Activated naive CD8-positive, alpha-beta T cell treated with anti-CD3 and anti-CD28 coated beads, Interleukin-2, amount 10 ng/mL, durations not matched to agents 7 days and 5 days (primary cell): ENCODE measurements at regions not wholly inside any gene's neighbourhood (a gene's known extent, or its start where the extent isn't known, plus 50 kb on each side); places are given as distances from the start of the nearest gene placed in this dataset.

Experiments
- ATAC-seq: fragments of 150-1000 bp; cut with Tn5 transposase; one replicate; pipeline ENCODE4 v1.10.0; 2021; ENCODE audit warnings: low read depth, moderate library complexity
- POLR2A ChIA-PET: fragments of 350-600 bp; sonication (Branson Sonifier 250); formaldehyde crosslinking; loops from one replicate; lab custom pipeline; 2021; ENCODE audit warnings: antibody characterized with exemption; lab: Charles Lee
- DNase-seq: peaks from one replicate; pipeline ENCODE4 v3.0.0; 2021
- H3K27ac Mint-ChIP-seq: one replicate; pipeline ENCODE4 v1.8.0; 2022; ENCODE audit warnings: mild to moderate bottlenecking, mixed read lengths
- H3K27me3 Mint-ChIP-seq: one replicate; pipeline ENCODE4 v1.8.0; 2022; ENCODE audit warnings: mild to moderate bottlenecking, moderate library complexity, mixed read lengths
- H3K36me3 Mint-ChIP-seq: one replicate; pipeline ENCODE4 v1.8.0; 2021; ENCODE audit warnings: mild to moderate bottlenecking, mixed read lengths
- H3K4me1 Mint-ChIP-seq: one replicate; pipeline ENCODE4 v1.8.0; 2021; ENCODE audit warnings: mixed read lengths
- H3K4me3 Mint-ChIP-seq: one replicate; pipeline ENCODE4 v1.8.0; 2022; ENCODE audit warnings: mild to moderate bottlenecking, moderate library complexity, mixed read lengths
- H3K9me3 Mint-ChIP-seq: one replicate; pipeline ENCODE4 v1.8.0; 2021; ENCODE audit warnings: mixed read lengths

DNA sequence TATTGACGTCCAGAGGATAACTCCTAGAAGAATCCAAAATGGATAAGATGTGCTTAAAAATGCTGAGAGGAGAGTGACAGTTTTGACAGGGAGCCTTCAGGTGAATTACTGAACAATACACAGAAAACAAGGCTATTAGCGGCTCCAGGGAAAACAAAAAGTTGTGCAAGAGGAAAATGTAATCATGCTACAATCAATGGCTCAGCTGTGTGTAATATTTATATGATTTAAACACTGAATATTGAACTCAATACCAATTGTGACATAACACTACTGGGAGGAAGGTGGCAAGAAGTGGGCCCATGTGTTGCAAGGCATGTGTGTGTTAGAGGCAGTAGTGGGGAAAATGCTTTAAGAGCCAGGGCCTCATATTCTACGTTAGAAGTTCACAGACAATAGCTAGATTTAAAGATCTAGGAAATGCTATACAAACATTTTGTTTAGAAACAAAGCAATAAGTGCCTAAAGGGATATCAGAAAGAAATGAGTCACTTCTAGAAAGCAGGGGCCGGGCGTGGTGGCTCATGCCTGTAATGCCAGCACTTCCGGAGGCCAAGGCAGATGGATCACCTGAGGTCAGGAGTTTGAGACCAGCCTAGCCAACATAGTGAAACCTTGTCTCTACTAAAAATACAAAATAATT lies 253.2 kb upstream of the IRX5 start:
- Mint-ChIP-seq H3K36me3 (no peaks in the 10 kb centered on the region), H3K27ac (no peak overlapping the region), H3K4me3 (no peak overlapping the region), H3K4me1 (no peaks in the 10 kb centered on the region), H3K27me3 (no peaks in the 10 kb centered on the region), H3K9me3 (no peaks in the 10 kb centered on the region)
- POLR2A ChIA-PET = no interaction called here
- DNase-seq (no peak), ATAC-seq (no peak)

DNA sequence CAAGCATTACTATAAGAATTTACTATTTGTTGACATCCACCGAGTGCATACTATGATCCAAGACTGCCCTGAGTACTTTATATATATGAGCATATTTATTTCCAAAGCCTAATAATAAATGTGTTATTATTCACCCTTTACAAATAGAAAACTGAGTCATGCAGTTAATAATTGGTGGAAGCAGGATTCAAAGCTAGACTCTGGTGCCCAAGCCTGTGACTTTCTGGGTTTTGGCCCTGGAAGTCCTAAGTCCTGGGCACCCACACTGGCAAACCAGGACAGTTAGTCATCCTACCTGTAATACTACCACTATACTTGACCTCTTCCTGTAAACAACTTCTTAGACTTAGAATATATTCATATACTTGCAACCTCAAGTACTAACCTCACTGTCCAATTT lies 257.4 kb upstream of the IRX5 start:
- Mint-ChIP-seq H3K27me3 (no peaks in the 10 kb centered on the region), H3K36me3 (no peaks in the 10 kb centered on the region), H3K9me3 (no peaks in the 10 kb centered on the region), H3K4me1 (no peaks in the 10 kb centered on the region), H3K27ac (no peak overlapping the region), H3K4me3 (no peak overlapping the region)
- POLR2A ChIA-PET = no interaction called here
- DNase-seq = no peak
- no peak for ATAC-seq

DNA sequence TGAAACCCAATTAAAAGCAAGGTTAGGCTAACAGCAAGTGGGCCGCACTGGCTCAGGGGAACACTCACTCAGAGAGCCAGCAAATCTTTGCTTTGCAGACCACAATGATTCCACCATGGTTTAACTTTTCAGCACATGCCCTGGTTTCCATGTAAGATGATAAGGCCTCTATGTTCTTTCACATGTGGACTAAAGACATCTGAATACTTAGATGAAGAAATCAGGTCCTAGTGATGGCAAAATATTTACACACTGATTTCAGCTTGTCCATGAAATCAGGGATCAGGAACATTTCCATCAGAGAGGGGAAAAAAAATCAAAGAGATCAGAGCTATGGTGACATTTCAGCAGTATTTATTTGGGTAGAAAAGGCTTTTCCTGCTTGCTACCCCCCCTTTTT lies 258.2 kb upstream of the IRX5 start:
- H3K27ac Mint-ChIP-seq = no peak overlapping the region
- ATAC-seq = no peak
- no peak overlapping the region for H3K4me3 Mint-ChIP-seq
- no peaks in the 10 kb centered on the region for H3K27me3 Mint-ChIP-seq
- H3K36me3 Mint-ChIP-seq = no peaks in the 10 kb centered on the region
- POLR2A ChIA-PET = no interaction called here
- H3K9me3 Mint-ChIP-seq = no peaks in the 10 kb centered on the region
- no peak for DNase-seq
- H3K4me1 Mint-ChIP-seq = no peaks in the 10 kb centered on the region

DNA sequence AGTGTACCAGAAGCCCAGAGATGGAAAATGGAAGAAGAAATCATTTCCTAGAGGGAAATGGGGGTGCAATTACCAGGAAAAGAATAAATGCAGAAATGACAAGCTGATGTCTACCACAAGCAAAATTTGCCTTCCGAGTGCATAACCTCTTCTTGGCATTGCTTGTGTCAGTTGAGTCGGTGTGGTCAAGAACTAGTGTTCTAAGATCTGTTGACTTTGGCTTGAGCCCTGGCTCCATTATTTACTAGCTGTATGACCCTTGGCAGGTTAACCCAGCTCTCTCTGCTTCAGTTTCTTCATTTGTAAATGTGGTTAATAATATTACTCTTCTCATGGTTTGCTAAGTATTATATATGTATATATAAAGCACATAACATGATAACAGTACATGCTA lies 273.0 kb upstream of the IRX5 start:
- Mint-ChIP-seq H3K36me3 (no peaks in the 10 kb centered on the region), H3K4me1 (peaks cover 3% of the 10 kb centered on the region), H3K4me3 (no peak overlapping the region), H3K27ac (no peak overlapping the region), H3K9me3 (no peaks in the 10 kb centered on the region), H3K27me3 (peaks cover 18% of the 10 kb centered on the region)
- POLR2A ChIA-PET = no interaction called here
- ATAC-seq (no peak), DNase-seq (no peak)

DNA sequence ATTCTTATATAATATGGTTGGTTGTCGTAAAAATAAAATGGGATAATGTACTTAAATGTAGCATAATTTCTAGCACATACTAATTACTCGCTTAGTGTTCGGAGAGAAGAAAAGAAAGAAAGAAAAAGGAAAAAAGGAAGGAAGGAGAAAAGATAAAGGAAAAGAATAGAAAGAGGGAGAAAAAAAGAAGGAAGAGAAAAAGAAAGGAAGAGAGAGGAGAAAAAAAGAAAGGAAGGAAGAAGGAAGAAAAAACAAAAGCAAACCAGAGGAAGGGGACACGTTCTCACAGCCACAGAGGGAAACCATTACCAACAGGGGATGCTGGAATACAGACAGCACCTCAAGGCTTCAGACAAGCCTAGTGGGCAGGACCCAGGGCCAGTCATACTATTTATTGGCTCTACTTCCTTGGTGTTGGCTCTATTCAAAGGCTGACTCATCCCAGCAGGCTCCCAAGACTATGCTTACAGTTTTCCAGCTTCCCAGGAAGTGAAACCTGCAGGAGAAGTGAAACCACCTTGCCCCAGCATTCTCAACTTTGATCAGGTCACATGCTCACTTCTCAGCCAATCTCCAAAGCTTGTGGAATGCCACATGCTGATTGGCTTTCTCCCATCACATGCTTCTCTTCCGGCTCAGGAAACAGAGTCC lies 273.5 kb upstream of the IRX5 start:
- H3K4me1 Mint-ChIP-seq = peaks cover 3% of the 10 kb centered on the region
- no peak overlapping the region for H3K4me3 Mint-ChIP-seq
- peaks cover 18% of the 10 kb centered on the region for H3K27me3 Mint-ChIP-seq
- ATAC-seq (no peak), DNase-seq (no peak)
- no peaks in the 10 kb centered on the region for H3K9me3 Mint-ChIP-seq
- no peak overlapping the region for H3K27ac Mint-ChIP-seq
- H3K36me3 Mint-ChIP-seq = no peaks in the 10 kb centered on the region
- POLR2A ChIA-PET = no interaction called here

DNA sequence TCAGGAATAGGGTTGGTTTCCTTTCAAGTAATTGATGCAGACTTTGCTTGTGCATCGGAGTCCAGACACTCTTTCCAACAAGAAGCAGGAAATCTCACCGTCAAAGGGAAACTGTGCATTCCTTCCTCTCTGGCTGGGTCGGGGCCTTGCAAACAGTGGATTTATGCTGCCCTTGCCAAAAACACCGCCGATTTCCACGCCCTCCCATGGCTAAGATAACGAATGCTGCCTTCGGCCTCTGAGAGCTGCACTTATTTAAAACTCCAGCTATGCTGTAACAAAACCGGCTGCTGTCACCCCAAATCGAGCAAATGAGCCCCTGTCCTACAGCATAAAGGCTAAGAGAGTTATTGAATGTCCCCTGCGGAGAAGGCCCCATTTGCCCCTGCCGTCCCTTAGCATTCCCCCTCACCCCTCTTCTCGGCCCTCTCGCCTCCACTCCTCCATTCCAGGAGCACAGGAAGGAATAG lies 275.5 kb upstream of the IRX5 start:
- H3K4me1 Mint-ChIP-seq = peaks cover 3% of the 10 kb centered on the region
- no peaks in the 10 kb centered on the region for H3K36me3 Mint-ChIP-seq
- H3K27me3 Mint-ChIP-seq = peaks cover 18% of the 10 kb centered on the region
- DNase-seq (no peak), ATAC-seq (no peak)
- POLR2A ChIA-PET = no interaction called here
- no peaks in the 10 kb centered on the region for H3K9me3 Mint-ChIP-seq
- H3K4me3 Mint-ChIP-seq = no peak overlapping the region
- no peak overlapping the region for H3K27ac Mint-ChIP-seq

DNA sequence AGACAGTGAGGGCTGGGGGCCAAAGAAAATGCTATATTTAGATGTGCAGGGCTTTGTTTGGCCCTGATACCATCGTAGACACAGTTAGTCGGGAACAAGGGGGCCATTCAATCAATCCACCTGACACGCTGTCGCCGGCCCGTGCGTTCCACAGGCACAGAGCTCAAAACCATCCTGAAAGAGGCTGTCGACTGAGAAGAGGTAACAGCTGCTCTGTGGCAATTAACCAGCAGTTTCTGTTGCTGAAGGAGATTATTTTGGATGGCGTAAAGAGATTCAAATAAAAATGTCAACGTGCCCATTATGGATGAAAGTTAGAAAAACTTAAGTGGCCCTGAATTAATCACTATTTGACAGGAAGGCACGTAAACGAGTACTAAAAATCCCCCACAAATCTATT lies 276.2 kb upstream of the IRX5 start:
- H3K9me3 Mint-ChIP-seq = no peaks in the 10 kb centered on the region
- H3K27ac Mint-ChIP-seq = no peak overlapping the region
- H3K27me3 Mint-ChIP-seq = peaks cover 18% of the 10 kb centered on the region
- POLR2A ChIA-PET = no interaction called here
- ATAC-seq (no peak), DNase-seq (no peak)
- H3K4me3 Mint-ChIP-seq = no peak overlapping the region
- H3K36me3 Mint-ChIP-seq = no peaks in the 10 kb centered on the region
- H3K4me1 Mint-ChIP-seq = peaks cover 3% of the 10 kb centered on the region

DNA sequence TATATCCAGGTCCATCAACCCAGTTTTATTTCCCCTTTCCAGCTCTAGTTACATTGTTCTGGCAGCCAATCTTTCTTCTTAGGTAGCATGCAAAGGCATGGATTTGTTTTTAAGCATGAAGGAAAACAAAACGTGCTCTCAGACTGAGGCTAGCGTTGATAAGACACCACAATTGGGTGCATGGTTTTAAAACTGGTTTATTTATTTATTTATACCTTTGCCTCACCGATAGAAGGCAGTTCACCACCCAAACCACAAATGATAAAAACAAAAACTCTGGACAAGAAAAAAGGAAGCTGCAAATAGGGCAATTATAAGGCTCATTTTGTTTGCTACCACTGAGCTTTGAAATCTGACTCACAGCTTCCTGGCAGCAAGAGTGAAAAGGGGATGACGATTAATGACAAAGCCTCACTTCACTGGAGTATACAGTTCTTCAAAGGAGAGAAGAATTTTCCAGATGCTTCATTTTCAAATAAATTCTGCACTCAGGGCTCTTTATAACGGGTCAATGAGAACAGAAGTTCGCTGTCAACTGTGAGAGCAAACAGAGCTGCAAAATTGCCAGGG lies 278.4 kb upstream of the IRX5 start:
- peaks cover 3% of the 10 kb centered on the region for H3K4me1 Mint-ChIP-seq
- H3K9me3 Mint-ChIP-seq = no peaks in the 10 kb centered on the region
- H3K36me3 Mint-ChIP-seq = no peaks in the 10 kb centered on the region
- POLR2A ChIA-PET = no interaction called here
- peaks cover 18% of the 10 kb centered on the region for H3K27me3 Mint-ChIP-seq
- no peak overlapping the region for H3K4me3 Mint-ChIP-seq
- ATAC-seq = no peak
- no peak for DNase-seq
- H3K27ac Mint-ChIP-seq = no peak overlapping the region

DNA sequence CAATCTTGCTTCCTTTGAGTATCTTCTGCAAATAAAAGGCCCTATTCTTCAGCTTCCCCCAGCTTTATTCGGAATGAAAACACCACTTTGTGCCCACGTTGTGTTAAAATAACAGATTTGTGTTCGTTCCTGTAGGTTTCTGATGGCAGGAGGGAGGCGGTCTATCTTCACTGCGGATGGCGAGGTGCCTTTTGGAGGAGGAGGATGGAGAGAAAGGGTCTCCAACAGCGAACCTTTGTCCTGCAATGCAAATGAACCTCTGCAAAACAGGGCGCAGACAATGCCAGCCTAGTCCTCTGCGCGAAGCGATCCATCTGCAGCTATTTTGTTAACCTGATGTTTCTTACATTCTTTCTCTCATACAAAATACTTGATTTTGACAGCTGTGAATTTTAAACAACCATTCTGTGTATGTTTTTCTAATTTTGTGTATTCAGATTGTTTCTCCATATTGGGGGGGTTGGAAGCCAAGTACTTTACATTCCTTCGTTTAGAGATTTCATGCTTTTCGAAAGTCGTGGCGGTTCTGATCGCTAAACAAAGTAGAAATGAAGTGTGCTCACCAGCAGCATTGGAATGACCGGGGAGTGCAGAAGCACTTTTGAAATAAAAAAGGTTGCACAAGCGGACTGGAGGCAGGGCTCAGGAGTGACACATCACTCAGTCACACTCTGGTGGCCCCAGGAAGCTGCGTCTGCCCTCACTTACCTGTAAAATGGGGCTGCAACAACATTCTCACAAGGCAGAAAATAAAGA lies 279.0 kb upstream of the IRX5 start:
- DNase-seq = no peak
- no peaks in the 10 kb centered on the region for H3K9me3 Mint-ChIP-seq
- no peak overlapping the region for H3K27ac Mint-ChIP-seq
- H3K27me3 Mint-ChIP-seq = peaks cover 18% of the 10 kb centered on the region
- no peak for ATAC-seq
- H3K4me1 Mint-ChIP-seq = peaks cover 3% of the 10 kb centered on the region
- no peaks in the 10 kb centered on the region for H3K36me3 Mint-ChIP-seq
- H3K4me3 Mint-ChIP-seq = no peak overlapping the region
- POLR2A ChIA-PET = no interaction called here

DNA sequence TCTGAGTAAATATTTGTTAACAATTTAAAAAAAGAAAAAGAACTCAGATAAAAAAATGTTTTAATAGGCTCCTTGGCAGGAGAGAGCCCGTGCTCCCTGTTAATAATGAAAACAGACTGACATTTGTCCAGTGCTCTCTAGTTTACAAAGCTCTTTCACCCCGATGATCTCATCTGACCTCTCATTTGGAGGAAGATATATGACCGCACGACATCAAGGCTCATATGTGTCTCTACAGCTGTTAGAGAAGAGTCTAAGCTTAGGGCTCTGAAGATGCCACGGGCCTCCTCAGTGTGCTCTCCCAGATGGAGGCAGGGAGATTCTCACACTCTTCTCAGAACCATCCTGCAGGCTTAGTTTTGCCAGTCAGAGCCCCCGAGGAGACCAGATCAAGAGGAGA lies 280.8 kb upstream of the IRX5 start:
- Mint-ChIP-seq H3K4me1 (no peaks in the 10 kb centered on the region), H3K4me3 (no peak overlapping the region), H3K27ac (no peak overlapping the region)

DNA sequence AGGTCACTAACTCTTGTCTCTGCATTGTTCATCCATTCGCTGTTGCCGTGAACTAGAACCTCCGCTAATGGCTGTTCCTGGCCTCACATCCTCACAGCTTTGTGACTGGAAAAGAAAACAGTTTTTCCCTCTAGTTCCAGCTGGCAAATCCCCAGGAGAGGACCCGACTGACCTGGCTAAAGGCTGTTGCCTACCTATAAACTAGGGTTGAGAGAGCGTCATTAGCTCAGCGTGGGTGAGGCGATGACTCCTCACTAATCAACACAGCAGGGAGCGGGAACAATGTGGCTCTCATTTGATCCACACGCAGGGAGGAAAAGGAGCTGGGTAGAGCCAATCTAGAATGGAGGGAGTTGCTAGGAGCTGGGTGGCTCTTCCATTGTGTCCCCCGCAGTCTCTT lies 282.1 kb upstream of the IRX5 start:
- DNase-seq (no peak), ATAC-seq (no peak)
- no peak overlapping the region for H3K4me3 Mint-ChIP-seq
- no peaks in the 10 kb centered on the region for H3K4me1 Mint-ChIP-seq
- peaks cover 6% of the 10 kb centered on the region for H3K27me3 Mint-ChIP-seq
- H3K27ac Mint-ChIP-seq = no peak overlapping the region
- H3K9me3 Mint-ChIP-seq = no peaks in the 10 kb centered on the region
- no peaks in the 10 kb centered on the region for H3K36me3 Mint-ChIP-seq
- POLR2A ChIA-PET = no interaction called here

More for the DNA sequence above, 280.8 kb upstream of the IRX5 start:
- Mint-ChIP-seq H3K27me3 (peaks cover 10% of the 10 kb centered on the region), H3K36me3 (no peaks in the 10 kb centered on the region), H3K9me3 (no peaks in the 10 kb centered on the region)
- ATAC-seq (no peak), DNase-seq (no peak)
- POLR2A ChIA-PET = no interaction called here

DNA sequence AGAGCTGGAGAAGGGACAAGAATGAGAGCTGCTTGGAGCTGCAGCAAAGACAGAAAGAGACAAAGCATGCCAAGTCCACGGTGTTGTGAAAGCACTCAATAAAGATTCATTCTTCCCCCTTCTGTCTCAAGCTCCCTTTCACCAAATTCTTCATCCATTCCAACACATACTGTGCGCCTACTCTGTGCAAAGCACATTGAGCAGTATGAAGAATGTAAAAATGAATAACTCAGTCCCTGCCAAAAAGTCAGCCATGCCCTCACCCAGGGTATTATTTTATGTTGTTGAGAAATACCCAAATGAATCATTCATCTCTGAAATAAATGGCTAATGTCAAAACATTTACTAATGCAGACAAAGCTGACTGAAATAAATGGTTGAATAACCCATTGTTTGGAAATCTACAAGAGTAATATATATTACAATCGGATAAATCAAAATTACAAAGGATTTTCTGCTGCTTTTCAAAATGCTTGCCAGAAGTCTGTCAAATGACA lies 282.9 kb upstream of the IRX5 start:
- Mint-ChIP-seq H3K4me1 (no peaks in the 10 kb centered on the region), H3K27ac (no peak overlapping the region), H3K9me3 (no peaks in the 10 kb centered on the region), H3K27me3 (peaks cover 3% of the 10 kb centered on the region), H3K4me3 (no peak overlapping the region), H3K36me3 (no peaks in the 10 kb centered on the region)
- no peak for DNase-seq
- ATAC-seq = no peak
- POLR2A ChIA-PET = no interaction called here

DNA sequence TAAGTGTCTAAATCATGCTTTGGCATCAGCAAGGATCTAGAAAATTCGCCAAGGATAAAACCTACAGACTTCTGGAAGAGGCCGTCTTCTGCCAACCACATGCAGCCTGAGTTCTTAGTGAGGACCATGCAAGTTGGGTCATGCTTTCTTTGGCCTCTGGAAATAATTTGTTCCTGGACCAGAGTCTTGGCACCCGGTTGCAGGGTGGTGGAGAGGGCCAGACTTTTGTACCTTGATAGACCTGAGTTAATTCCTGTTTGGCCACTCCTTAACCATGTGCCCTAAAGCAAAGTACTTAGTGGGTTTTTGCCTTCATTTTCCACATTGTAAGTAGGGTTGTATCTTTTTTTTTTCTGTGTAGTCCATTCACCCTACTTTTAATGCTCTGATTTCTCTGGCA lies 283.4 kb upstream of the IRX5 start:
- POLR2A ChIA-PET = no interaction called here
- ATAC-seq (no peak), DNase-seq (no peak)
- peaks cover 3% of the 10 kb centered on the region for H3K27me3 Mint-ChIP-seq
- no peaks in the 10 kb centered on the region for H3K4me1 Mint-ChIP-seq
- no peaks in the 10 kb centered on the region for H3K36me3 Mint-ChIP-seq
- H3K9me3 Mint-ChIP-seq = no peaks in the 10 kb centered on the region
- no peak overlapping the region for H3K27ac Mint-ChIP-seq
- H3K4me3 Mint-ChIP-seq = no peak overlapping the region
